HepG2 (cell line): ENCODE measurements at regions not wholly inside any gene's neighbourhood (a gene's known extent, or its start where the extent isn't known, plus 50 kb on each side); places are given as distances from the start of the nearest gene placed in this dataset.

Experiments
- ATAC-seq: fragments of 200-7000 bp; cut with Tn5 transposase; 3 replicates; pipeline ENCODE4 v1.9.1; 2020; ENCODE audit warnings: mild to moderate bottlenecking, moderate library complexity
- BruUV-seq: library from RNA; stranded (reverse); fragments of 400-500 nt; replicated peaks from 2 replicates; lab custom pipeline; 2021; lab: Mats Ljungman, UMichigan
- CTCF ChIA-PET: fragments of 300-600 bp; formaldehyde crosslinking; extraction: SDS; loops from one replicate; lab custom pipeline; 2021; ENCODE audit warnings: low total read pairs, inconsistent platforms, low intra/inter-chr PET ratio; lab: Yijun Ruan, JAX
- POLR2A ChIA-PET: fragments of 350-600 bp; sonication (Branson Sonifier 250); formaldehyde crosslinking; loops from one replicate; lab custom pipeline; 2020; ENCODE audit warnings: antibody characterized with exemption, inconsistent platforms; lab: Yijun Ruan, JAX
- DNase-seq: peaks from one replicate; pipeline ENCODE4 v3.0.0-alpha.2; 2015; ENCODE audit warnings: low spot score
- FAIRE-seq: peaks from 3 replicates; lab custom pipeline; 2011; peaks lifted over from hg19 to GRCh38; lab: Jason Lieb, UNC
- H2AFZ ChIP-seq: one replicate; pipeline ENCODE4 v1.6.1; 2011; ENCODE audit warnings: low read length, inconsistent platforms
- H3K27ac ChIP-seq: fragments of 300-600 bp; 3 replicates; pipeline ENCODE4 v1.8.0; 2011; ENCODE audit warnings: mixed run types, mild to moderate bottlenecking, mixed read lengths, low read length, inconsistent platforms; ENCODE audit not compliant: insufficient read depth; ENCODE audit errors: extremely low read length
- H3K27me3 ChIP-seq, 2 experiments: fragments of 200-600 bp in 1 of 2; 2 replicates in 1 of 2; 3 replicates in 1 of 2; pipeline versions ENCODE4 v1.6.0 to v1.8.0; 2011; ENCODE audit warnings: low read length in 2 of 2, mild to moderate bottlenecking in 2 of 2, moderate library complexity in 2 of 2, inconsistent platforms in 1 of 2; ENCODE audit not compliant: insufficient read depth in 2 of 2, control insufficient read depth in 1 of 2
- H3K36me3 ChIP-seq, 2 experiments: fragments of 200-600 bp in 1 of 2; replicated peaks in 1 of 2; 2 replicates in 1 of 2; 3 replicates in 1 of 2; pipeline versions ENCODE4 v1.5.1 to v1.8.0; 2011; ENCODE audit warnings: low read length in 2 of 2, inconsistent platforms in 1 of 2; ENCODE audit not compliant: insufficient read depth in 2 of 2, control insufficient read depth in 1 of 2
- H3K4me1 ChIP-seq: 2 replicates; pipeline ENCODE4 v1.5.1; 2012; ENCODE audit warnings: low read length, inconsistent platforms; ENCODE audit not compliant: insufficient read depth
- H3K4me2 ChIP-seq: 2 replicates; pipeline ENCODE4 v1.6.0; 2011; ENCODE audit warnings: low read depth, low read length, inconsistent platforms
- H3K4me3 ChIP-seq, 3 experiments: fragments of 200-600 bp in 1 of 3; sonication (generic), shearing (Covaris generic) in 1 of 3; replicated peaks in 1 of 3; 2 replicates each; pipeline ENCODE4 v1.5.1; 2011 to 2016; ENCODE audit warnings: low read length in 3 of 3, inconsistent platforms in 2 of 3, low read depth in 2 of 3, mild to moderate bottlenecking in 2 of 3, control low read depth in 1 of 3, mixed read lengths in 1 of 3; ENCODE audit not compliant: insufficient read depth in 1 of 3
- H3K79me2 ChIP-seq: one replicate; pipeline ENCODE4 v1.6.1; 2011; ENCODE audit warnings: low read length, inconsistent platforms; ENCODE audit not compliant: insufficient read depth
- H3K9ac ChIP-seq: 2 replicates; pipeline ENCODE4 v1.6.0; 2011; ENCODE audit warnings: mild to moderate bottlenecking, low read depth, low read length, inconsistent platforms; ENCODE audit not compliant: insufficient read depth
- H3K9me3 ChIP-seq: 2 replicates; pipeline ENCODE4 v1.5.1; 2012; ENCODE audit warnings: mild to moderate bottlenecking, low read length
- H4K20me1 ChIP-seq: 2 replicates; pipeline ENCODE4 v1.6.0; 2011; ENCODE audit warnings: inconsistent platforms, mild to moderate bottlenecking, low read length, moderate library complexity; ENCODE audit not compliant: insufficient read depth
- ATF6 ChIP-seq: sonication (generic); formaldehyde crosslinking; conservative IDR thresholded peaks from 2 replicates; pipeline ENCODE4 v1.4.0; 2020; ENCODE audit warnings: missing genetic modification reagents
- CEBPZ ChIP-seq: IDR thresholded peaks from 2 replicates; pipeline ENCODE4 v1.6.1; 2012; ENCODE audit warnings: low read length, improper control_type of control experiment
- IRF2 ChIP-seq: IDR thresholded peaks from 2 replicates; pipeline ENCODE4 v1.6.1; 2018; ENCODE audit warnings: missing genetic modification reagents, missing compliant biosample characterization
- MAFF ChIP-seq: IDR thresholded peaks from 2 replicates; pipeline ENCODE4 v1.6.1; 2011; ENCODE audit warnings: low read depth, low read length, improper control_type of control experiment
- MAFK ChIP-seq, 2 experiments: IDR thresholded peaks in 1 of 2; conservative IDR thresholded peaks in 1 of 2; 2 replicates each; pipeline ENCODE4 v1.6.1; 2011; ENCODE audit warnings: improper control_type of control experiment in 2 of 2, low read length in 2 of 2
- PHF20 ChIP-seq: sonication (generic); formaldehyde crosslinking; IDR thresholded peaks from 2 replicates; pipeline ENCODE4 v1.5.0; 2020; ENCODE audit warnings: mild to moderate bottlenecking, missing genetic modification reagents
- ZNF282 ChIP-seq: fragments of 450-650 bp; IDR thresholded peaks from 2 replicates; pipeline ENCODE4 v1.6.1; 2018; ENCODE audit not compliant: partially characterized antibody
- ZNF773 ChIP-seq: sonication (generic); formaldehyde crosslinking; IDR thresholded peaks from 2 replicates; pipeline ENCODE4 v1.4.0; 2020; ENCODE audit warnings: missing genetic modification reagents, borderline replicate concordance
- ZNF800 ChIP-seq: sonication (generic); formaldehyde crosslinking; IDR thresholded peaks from 2 replicates; pipeline ENCODE4 v1.4.0; 2020; ENCODE audit warnings: missing genetic modification reagents
- WGBS: methylation state at CpG from one replicate; pipeline ENCODE4 v1.1.6; 2017; ENCODE audit warnings: low lambda C conversion rate; 5-methylcytosine and 5-hydroxymethylcytosine counted together
- in situ Hi-C: cut with HindIII; loops from 2 replicates; pipeline ENCODE4 v1.10.0; 2017; ENCODE audit warnings: low pct_unique_long_range_greater_than_20kb; ENCODE audit not compliant: extremely low pct_ligation_motif_present
- intact Hi-C: fragments of 100-400 bp; cut with micrococcal nuclease; formaldehyde crosslinking; loops from one replicate; pipeline ENCODE4 v1.10.0; 2022; ENCODE audit not compliant: unreplicated experiment

- in situ Hi-C loops (no loop called here), intact Hi-C loops (no loop called here)
- H3K4me1 ChIP-seq = no peaks in the 10 kb centered on the region
- TF ChIP-seq MAFK (conservative IDR thresholded peaks at IDR 0.05 in 1 of 2, IDR thresholded peaks at IDR 0.05 in 1 of 2; ENCODE audit: low read length in 2 of 2) = peak; percentile 48 to 77; a peak in 3 of 4 replicates
- TF ChIP-seq MAFF = peak; percentile 68; the same call in 1 of the 2 replicates
- TF ChIP-seq IRF2 = no peak
- no peak for TF ChIP-seq ZNF800
- TF ChIP-seq ZNF773 (CRISPR knock-in tag) = no peak
- TF ChIP-seq ZNF282 = no peak
- no peak for TF ChIP-seq CEBPZ
- no peak for TF ChIP-seq PHF20 (CRISPR knock-in tag)
- TF ChIP-seq ATF6 (CRISPR knock-in tag) = no peak
- no peaks in the 10 kb centered on the region for H3K27me3 ChIP-seq
- H2AFZ ChIP-seq = no peak overlapping the region
- FAIRE-seq (no peak), ATAC-seq (no peak), DNase-seq (no peak)
- H3K9me3 ChIP-seq = no peaks in the 10 kb centered on the region
- H3K36me3 ChIP-seq = no peaks in the 10 kb centered on the region
- WGBS = 3% methylated on average over 6 of the region's 6 CpGs
- no peak overlapping the region for H3K4me2 ChIP-seq
- CTCF ChIA-PET = no interaction called here
- H3K79me2 ChIP-seq = no peaks in the 10 kb centered on the region
- no peak overlapping the region for H3K9ac ChIP-seq
- BruUV-seq = no TSS peak
- H4K20me1 ChIP-seq = no peaks in the 10 kb centered on the region
- no peak overlapping the region for H3K27ac ChIP-seq
- no peak overlapping the region for H3K4me3 ChIP-seq
- POLR2A ChIA-PET = no interaction called here
These were observed 1094.4 kb downstream of the SI start for GRCh38 chr3:163983940-163984339.
